ENCODE measurements at regions not wholly inside any gene's neighbourhood (a gene's known extent, or its start where the extent isn't known, plus 50 kb on each side); places are given as distances from the start of the nearest gene placed in this dataset.
"Not testable (repeated sequence)": the region's sequence is repeated elsewhere in the genome, so short reads cannot be mapped to it uniquely, and the experiment has no call there.

DNA sequence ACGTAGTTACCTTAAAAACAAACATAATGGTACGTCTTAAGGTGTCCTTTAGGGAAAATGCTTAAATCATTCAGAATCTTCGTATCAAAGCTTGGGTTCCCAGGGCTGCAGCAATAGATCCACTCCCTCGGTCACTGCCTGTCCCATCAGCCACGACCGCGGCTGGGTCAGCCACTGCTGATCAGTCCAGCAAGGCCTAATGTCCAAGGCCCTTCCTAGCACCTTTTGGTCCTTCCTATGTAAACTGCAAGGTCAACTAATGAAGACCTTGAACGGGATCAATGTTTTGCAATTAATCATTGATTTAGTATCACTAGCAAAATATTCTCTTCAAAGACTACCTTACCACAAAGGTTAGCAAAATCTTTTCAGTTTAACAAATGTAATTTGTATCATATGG, 122.2 kb upstream of the IGF1R start:
- DNase-seq (ENCODE audit: low read depth) = no peak

DNA sequence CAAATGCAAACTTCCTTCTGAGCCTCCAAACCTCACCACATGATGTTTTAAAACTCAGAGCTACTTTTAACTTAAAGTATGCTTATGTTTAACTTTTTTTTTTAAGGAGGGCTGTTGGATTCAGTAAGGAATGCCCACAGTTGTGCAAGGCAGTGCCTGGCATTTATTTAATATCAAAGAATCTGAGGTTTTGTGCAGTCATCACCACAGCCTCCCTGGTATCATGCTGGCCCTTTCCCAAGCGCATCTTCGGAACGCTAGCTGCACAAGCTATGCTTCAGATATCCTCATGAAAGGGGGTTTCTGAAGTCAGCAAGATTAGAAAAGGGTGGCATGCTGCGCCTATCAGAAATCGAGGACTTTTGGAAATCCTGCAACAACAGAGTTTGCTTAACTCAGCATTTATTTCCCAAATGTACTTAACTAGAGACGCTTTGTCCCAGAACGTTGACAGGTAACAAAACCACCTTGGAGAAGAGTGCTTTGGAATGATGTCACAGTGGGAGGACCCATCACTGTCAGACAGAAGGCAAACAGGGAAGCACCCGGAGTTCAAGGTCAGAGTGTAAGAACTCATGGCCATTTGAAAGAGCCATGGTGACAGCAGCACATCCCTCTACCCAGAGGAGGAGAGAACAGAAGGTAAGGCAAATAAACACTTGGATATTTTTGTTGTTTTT, 120.2 kb upstream of the IGF1R start:
- DNase-seq (ENCODE audit: low read depth) = no peak

- DNase-seq (ENCODE audit: low read depth) = no peak
Measured at GRCh38 chr15:98529205-98530145, 118.9 kb upstream of the IGF1R start.

- DNase-seq (ENCODE audit: low read depth) = no peak
Measured at GRCh38 chr15:98530570-98530969, 117.8 kb upstream of the IGF1R start.

- DNase-seq (ENCODE audit: low read depth) = no peak
Measured at GRCh38 chr15:98532063-98532462, 116.3 kb upstream of the IGF1R start.

DNA sequence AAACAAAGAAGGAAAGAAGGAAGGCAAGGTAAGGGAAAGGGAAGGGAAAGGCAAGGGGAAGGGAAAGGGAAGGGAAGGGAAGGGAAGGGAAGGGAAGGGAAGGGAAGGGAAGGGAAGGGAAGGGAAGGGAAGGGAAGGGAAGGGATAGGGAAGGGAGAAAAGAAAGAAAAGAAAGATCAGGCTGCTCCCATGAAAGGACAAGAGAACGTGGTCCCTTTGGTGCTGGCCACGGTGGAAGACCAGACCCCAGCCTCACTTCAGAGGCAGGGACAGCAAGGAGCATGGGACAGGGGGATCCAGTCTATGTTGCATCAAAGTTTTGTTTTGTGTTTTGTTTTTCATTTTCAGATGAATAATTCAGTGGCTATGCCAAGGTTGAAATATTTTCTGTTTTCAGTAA, 111.4 kb upstream of the IGF1R start:
- no peak for DNase-seq (ENCODE audit: low read depth)

DNA sequence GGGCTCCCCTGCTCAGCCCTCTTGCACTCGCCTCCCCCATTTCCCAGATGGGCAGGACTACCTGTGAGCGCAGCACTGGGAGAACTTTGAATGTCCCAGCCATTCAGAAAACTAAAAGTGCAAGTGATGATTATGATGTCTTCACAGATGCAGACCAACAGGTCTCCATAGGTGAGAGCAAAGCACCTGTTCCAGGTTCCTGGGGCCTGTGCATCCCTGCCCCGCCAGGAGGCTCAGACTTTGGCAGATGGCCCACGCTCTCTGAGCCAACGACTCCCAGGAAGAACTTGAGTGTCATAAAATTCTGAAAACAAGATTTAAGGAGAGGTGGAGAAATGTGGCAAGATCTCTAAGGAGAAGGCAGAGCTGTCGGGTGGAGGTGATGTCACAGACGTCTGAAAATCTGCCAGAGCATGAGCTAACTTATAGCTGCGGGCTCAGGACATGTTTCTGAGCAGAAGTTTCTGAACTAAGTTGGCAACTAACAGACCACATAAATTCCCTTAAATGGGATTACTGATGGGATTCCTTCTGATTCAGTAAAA, 110.8 kb upstream of the IGF1R start:
- DNase-seq (ENCODE audit: low read depth) = no peak

DNA sequence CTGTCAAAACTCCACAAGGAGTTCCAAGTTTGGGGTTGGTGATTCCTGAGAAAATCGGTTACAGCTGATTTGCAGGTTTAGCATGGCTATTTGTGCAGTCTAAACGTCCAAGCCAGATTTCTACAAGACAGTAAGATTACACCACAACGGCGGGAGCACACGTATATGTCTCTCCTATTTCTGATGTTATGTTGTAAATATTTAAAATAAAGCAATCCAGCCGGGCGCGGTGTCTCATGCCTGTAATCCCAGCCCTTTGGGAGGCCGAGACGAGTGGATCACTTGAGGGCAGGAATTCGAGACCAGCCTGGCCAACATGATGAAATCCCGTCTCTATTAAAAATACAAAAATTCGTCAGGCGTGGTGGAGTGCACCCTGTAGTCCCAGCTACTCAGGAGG, 106.8 kb upstream of the IGF1R start:
- DNase-seq (ENCODE audit: low read depth) = no peak

DNA sequence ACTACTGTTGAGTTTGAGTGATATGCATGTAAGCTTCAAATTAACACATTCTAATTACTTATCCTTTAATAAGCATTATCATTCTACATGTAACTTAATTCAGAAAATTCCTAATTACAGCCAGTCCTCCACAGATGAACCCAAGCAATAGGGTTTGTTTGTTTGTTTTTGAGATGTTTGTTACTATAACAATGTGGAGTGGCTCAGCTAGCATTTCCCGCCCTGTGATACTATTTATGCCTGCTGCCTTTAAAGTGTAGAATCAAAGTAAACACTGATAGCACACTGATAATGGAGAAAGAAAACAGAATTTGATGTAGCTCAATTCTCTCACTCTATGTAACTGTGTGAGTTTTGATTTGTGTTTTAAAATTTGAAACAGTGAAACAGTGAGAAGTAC, 105.1 kb upstream of the IGF1R start:
- DNase-seq (ENCODE audit: low read depth) = no peak

GRCh38 chr15:98546329-98546728, 102.0 kb upstream of the IGF1R start:
- DNase-seq (ENCODE audit: low read depth) = no peak

- DNase-seq (ENCODE audit: low read depth) = no peak
Measured at GRCh38 chr15:98547275-98547674, 101.1 kb upstream of the IGF1R start.

GRCh38 chr15:98547741-98548138, 100.6 kb upstream of the IGF1R start:
- no peak for DNase-seq (ENCODE audit: low read depth)

GRCh38 chr15:98548139-98548971, 100.0 kb upstream of the IGF1R start:
- DNase-seq (ENCODE audit: low read depth) = no peak

DNA sequence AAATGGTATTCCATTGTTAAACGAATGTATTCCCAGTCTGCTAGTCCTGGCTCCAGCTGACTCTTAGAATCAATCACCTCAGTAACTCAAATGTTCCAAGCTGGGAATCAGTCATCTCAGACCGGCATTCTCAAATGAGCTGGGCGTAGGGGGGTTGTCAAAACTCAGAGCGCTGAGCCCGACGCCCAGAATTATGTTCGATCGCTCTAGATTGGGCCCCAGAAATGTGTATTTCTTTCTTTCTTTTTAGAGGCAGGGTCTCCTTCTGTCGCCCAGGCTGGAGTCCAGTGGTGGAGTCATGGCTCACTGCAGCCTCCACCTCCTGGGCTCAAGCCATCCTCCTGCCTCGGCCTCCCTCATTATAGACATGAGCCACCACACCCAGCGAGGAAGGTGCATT, 99.3 kb upstream of the IGF1R start:
- no peak for DNase-seq (ENCODE audit: low read depth)

- no peak for DNase-seq (ENCODE audit: low read depth)
Measured at GRCh38 chr15:98549741-98550140, 98.6 kb upstream of the IGF1R start.

- DNase-seq (ENCODE audit: low read depth) = not testable (repeated sequence)
Measured at GRCh38 chr15:98550363-98550762, 98.0 kb upstream of the IGF1R start.

GRCh38 chr15:98551936-98552562, 96.3 kb upstream of the IGF1R start:
- DNase-seq (ENCODE audit: low read depth) = no peak

DNA sequence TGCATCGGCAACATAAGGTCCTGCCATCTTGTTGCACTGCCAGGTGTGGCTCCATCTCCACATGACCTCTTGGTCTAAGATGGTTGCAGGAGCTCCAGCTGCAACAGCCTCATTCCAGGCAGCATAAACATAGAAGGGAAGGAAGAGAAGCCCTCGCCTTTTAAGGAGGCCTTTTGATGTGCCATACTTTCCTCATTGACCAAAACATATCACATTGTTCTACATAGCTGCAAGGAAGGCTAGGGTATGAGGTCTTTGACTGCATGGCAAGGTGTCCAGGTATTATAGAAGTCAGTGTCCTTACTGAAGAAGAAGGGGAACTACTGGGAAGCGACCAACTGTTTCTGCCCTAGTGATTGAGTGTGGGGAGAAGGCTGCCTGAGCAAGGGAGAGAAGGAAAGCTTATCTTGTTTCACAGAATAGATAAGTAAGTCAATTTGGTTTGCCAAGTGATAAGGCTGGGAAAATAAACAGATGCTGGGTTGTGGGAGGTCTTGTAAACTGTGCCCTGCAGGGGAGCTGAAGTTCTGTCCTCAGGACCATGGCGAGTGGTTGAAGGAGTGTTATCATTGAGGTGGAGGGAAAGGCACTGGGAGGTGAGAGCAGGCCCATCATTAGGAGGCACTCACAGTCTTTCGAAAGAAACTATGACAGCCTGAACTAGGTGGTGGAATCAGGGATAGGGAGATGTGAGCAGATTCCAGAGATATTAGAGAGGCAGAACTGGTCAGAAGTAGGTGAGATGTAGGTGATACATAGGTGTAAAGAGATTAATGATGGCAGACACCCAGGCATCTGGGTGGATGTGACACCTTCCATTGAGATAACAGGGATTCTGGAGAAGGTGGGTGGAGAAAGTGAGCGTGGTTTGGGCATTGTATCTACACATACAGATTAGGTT, 93.8 kb upstream of the IGF1R start:
- DNase-seq (ENCODE audit: low read depth) = no peak

- DNase-seq (ENCODE audit: low read depth) = no peak
Measured at GRCh38 chr15:98555173-98555515, 93.2 kb upstream of the IGF1R start.

- no peak for DNase-seq (ENCODE audit: low read depth)
Measured at GRCh38 chr15:98556321-98556720, 92.0 kb upstream of the IGF1R start.

- DNase-seq (ENCODE audit: low read depth) = no peak
Measured at GRCh38 chr15:98560338-98560737, 88.0 kb upstream of the IGF1R start.
